Keratinocyte (primary cell): ENCODE measurements at regions not wholly inside any gene's neighbourhood (a gene's known extent, or its start where the extent isn't known, plus 50 kb on each side); places are given as distances from the start of the nearest gene placed in this dataset.

ENCODE experiments used
- DNase-seq: peaks from one replicate; pipeline ENCODE4 v3.0.0-alpha.2; 2011; ENCODE audit warnings: low read depth, missing footprints, low spot score
- FAIRE-seq: peaks from 2 replicates; lab custom pipeline; 2011; peaks lifted over from hg19 to GRCh38; lab: Jason Lieb, UNC
- H2AFZ ChIP-seq: 2 replicates; pipeline ENCODE4 v1.6.0; 2012; ENCODE audit warnings: low read length, control low read depth, inconsistent platforms; ENCODE audit not compliant: control insufficient read depth
- H3K27ac ChIP-seq: 2 replicates; pipeline ENCODE4 v1.5.1; 2011; ENCODE audit warnings: low read length; ENCODE audit not compliant: control insufficient read depth, insufficient read depth
- H3K27me3 ChIP-seq: 3 replicates; pipeline ENCODE4 v1.6.0; 2011; ENCODE audit warnings: low read length; ENCODE audit not compliant: control insufficient read depth, insufficient read depth; ENCODE audit errors: extremely low read depth
- H3K36me3 ChIP-seq, 2 experiments: 2 replicates in 1 of 2; 3 replicates in 1 of 2; pipeline ENCODE4 v1.5.1; 2011; ENCODE audit warnings: low read length in 2 of 2, mild to moderate bottlenecking in 1 of 2; ENCODE audit not compliant: control insufficient read depth in 2 of 2, insufficient read depth in 2 of 2; ENCODE audit errors: extremely low read depth in 1 of 2
- H3K4me1 ChIP-seq: 3 replicates; pipeline ENCODE4 v1.5.1; 2011; ENCODE audit warnings: low read length; ENCODE audit not compliant: control insufficient read depth, insufficient read depth; ENCODE audit errors: extremely low read depth
- H3K4me2 ChIP-seq: 3 replicates; pipeline ENCODE4 v1.6.0; 2011; ENCODE audit warnings: low read depth, low read length; ENCODE audit not compliant: control insufficient read depth, insufficient read depth; ENCODE audit errors: extremely low read depth
- H3K4me3 ChIP-seq, 3 experiments: fragments of 200-600 bp in 1 of 3; sonication (generic) in 1 of 3; 2 replicates in 2 of 3; 3 replicates in 1 of 3; pipeline ENCODE4 v1.5.1; 2011 to 2016; ENCODE audit warnings: low read length in 3 of 3, mild to moderate bottlenecking in 3 of 3, control low read depth in 2 of 3, inconsistent platforms in 1 of 3, low read depth in 1 of 3, mixed read lengths in 1 of 3, mixed run types in 1 of 3, moderate library complexity in 1 of 3; ENCODE audit not compliant: control insufficient read depth in 2 of 3, insufficient read depth in 2 of 3; ENCODE audit errors: extremely low read depth in 1 of 3
- H3K79me2 ChIP-seq: 2 replicates; pipeline ENCODE4 v1.6.0; 2012; ENCODE audit warnings: low read length; ENCODE audit not compliant: control insufficient read depth, insufficient read depth
- H3K9ac ChIP-seq: 3 replicates; pipeline ENCODE4 v1.6.0; 2011; ENCODE audit warnings: low read length; ENCODE audit not compliant: control insufficient read depth, insufficient read depth; ENCODE audit errors: extremely low read depth
- H3K9me1 ChIP-seq: 3 replicates; pipeline ENCODE4 v1.6.0; 2011; ENCODE audit warnings: low read length; ENCODE audit not compliant: control insufficient read depth, insufficient read depth; ENCODE audit errors: extremely low read depth
- H3K9me3 ChIP-seq: 2 replicates; pipeline ENCODE4 v1.5.1; 2012; ENCODE audit warnings: low read depth, low read length; ENCODE audit not compliant: control insufficient read depth
- H4K20me1 ChIP-seq: 3 replicates; pipeline ENCODE4 v1.6.0; 2011; ENCODE audit warnings: low read length; ENCODE audit not compliant: control insufficient read depth, insufficient read depth; ENCODE audit errors: extremely low read depth
- EZH2 ChIP-seq: IDR thresholded peaks from one replicate; pipeline ENCODE4 v1.6.1; 2012; ENCODE audit warnings: inconsistent platforms, mild to moderate bottlenecking, low read length, moderate library complexity
- dilution Hi-C: fragments of 300-500 bp; cut with MboI; formaldehyde crosslinking; loops from one replicate; pipeline ENCODE4 v1.7.0; 2020; ENCODE audit warnings: low sequenced_read_pairs; ENCODE audit not compliant: extremely low pct_ligation_motif_present
- TF ChIP-seq, protein P1 (sequence below), 3 experiments: IDR thresholded peaks in 1 of 3; conservative IDR thresholded peaks in 1 of 3; optimal IDR thresholded peaks in 1 of 3; 2 replicates in 2 of 3; 3 replicates in 1 of 3; pipeline versions ENCODE3 to v1.5.1; 2011; ENCODE audit warnings: low read length in 3 of 3, mild to moderate bottlenecking in 3 of 3, moderate library complexity in 2 of 3, control low read depth in 1 of 3, inconsistent platforms in 1 of 3; ENCODE audit not compliant: insufficient read depth in 2 of 3; ENCODE audit errors: extremely low read depth in 1 of 3

DNA sequence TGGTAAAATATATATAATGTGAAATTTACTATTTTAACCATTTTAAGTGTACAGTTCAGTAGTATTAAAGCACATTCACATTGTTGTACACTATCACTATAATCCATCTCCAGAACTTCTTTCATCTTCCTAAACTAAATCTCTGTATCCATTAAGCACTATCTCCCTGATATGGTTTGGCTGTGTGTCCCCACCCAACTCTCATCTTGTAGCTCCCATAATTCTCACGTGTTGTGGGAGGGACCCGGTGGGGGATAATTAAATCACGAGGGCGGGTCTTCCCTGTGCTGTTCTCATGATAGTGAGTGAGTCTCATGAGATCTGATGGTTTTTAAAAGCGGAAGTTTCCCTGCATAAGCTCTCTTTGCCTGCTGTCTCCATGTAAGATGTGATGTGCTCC, 178.9 kb upstream of the NABP1 start:
- no peaks in the 10 kb centered on the region for H3K79me2 ChIP-seq
- no peak overlapping the region for H3K4me3 ChIP-seq
- DNase-seq (no peak), FAIRE-seq (no peak)
- H2AFZ ChIP-seq = no peak overlapping the region
- no peak overlapping the region for H3K4me2 ChIP-seq
- H3K36me3 ChIP-seq = no peaks in the 10 kb centered on the region
- no peak overlapping the region for H3K27ac ChIP-seq
- TF ChIP-seq, protein P1, sequence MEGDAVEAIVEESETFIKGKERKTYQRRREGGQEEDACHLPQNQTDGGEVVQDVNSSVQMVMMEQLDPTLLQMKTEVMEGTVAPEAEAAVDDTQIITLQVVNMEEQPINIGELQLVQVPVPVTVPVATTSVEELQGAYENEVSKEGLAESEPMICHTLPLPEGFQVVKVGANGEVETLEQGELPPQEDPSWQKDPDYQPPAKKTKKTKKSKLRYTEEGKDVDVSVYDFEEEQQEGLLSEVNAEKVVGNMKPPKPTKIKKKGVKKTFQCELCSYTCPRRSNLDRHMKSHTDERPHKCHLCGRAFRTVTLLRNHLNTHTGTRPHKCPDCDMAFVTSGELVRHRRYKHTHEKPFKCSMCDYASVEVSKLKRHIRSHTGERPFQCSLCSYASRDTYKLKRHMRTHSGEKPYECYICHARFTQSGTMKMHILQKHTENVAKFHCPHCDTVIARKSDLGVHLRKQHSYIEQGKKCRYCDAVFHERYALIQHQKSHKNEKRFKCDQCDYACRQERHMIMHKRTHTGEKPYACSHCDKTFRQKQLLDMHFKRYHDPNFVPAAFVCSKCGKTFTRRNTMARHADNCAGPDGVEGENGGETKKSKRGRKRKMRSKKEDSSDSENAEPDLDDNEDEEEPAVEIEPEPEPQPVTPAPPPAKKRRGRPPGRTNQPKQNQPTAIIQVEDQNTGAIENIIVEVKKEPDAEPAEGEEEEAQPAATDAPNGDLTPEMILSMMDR (optimal IDR thresholded peaks at IDR 0.05 in 1 of 3, IDR thresholded peaks at IDR 0.05 in 1 of 3, conservative IDR thresholded peaks at IDR 0.05 in 1 of 3; ENCODE audit: extremely low read depth in 1 of 3, insufficient read depth in 2 of 3, low read length in 3 of 3) = no peak
- no peak for TF ChIP-seq EZH2
- no peaks in the 10 kb centered on the region for H3K9me1 ChIP-seq
- no peaks in the 10 kb centered on the region for H3K9me3 ChIP-seq
- no peaks in the 10 kb centered on the region for H3K27me3 ChIP-seq
- dilution Hi-C loops = no loop called here
- no peaks in the 10 kb centered on the region for H4K20me1 ChIP-seq
- peaks cover 11% of the 10 kb centered on the region for H3K4me1 ChIP-seq
- H3K9ac ChIP-seq = no peak overlapping the region

DNA sequence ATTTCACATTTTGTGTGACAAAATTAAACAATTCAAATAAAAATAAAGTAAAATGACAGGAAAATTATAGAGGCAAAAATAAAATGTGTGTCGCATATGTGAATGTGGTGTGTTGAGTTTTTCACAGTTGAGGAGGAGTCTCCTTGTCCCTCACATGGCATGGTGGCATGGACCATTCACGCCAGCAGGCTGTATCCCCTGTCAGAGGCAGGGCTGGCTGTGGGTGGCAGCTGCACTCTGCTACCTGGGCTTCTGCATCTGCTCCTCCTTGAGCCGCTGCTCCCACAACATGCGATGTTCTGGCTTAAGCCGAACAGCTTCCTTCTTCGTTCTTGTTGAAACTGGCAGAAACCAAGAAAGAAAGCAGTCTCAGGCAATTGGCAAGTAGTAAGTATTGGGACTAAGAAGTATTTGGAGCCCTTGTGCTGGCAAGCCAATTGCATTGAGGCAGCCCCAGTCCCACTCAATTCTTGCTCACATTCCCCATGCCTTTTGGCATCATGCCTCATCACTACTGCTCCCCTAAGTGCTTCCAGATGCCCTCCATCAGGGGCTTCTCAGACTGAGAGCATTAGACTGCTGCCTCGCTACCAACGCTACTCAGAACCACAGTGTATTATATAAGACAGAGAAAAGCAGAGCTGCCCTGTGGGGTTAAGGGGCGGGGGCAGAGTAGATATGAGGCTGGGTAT, 177.9 kb upstream of the NABP1 start:
- no peaks in the 10 kb centered on the region for H3K9me1 ChIP-seq
- no peaks in the 10 kb centered on the region for H3K9me3 ChIP-seq
- no peak overlapping the region for H3K9ac ChIP-seq
- DNase-seq (no peak), FAIRE-seq (no peak)
- no peak overlapping the region for H3K27ac ChIP-seq
- peak overlapping the region; percentile 20 for H2AFZ ChIP-seq
- no peaks in the 10 kb centered on the region for H3K27me3 ChIP-seq
- no peaks in the 10 kb centered on the region for H3K36me3 ChIP-seq
- H3K4me2 ChIP-seq = no peak overlapping the region
- peaks cover 11% of the 10 kb centered on the region for H3K4me1 ChIP-seq
- TF ChIP-seq, protein P1 (optimal IDR thresholded peaks at IDR 0.05 in 1 of 3, IDR thresholded peaks at IDR 0.05 in 1 of 3, conservative IDR thresholded peaks at IDR 0.05 in 1 of 3; ENCODE audit: extremely low read depth in 1 of 3, insufficient read depth in 2 of 3, low read length in 3 of 3) = no peak
- TF ChIP-seq EZH2 = no peak
- H3K4me3 ChIP-seq = no peak overlapping the region
- H4K20me1 ChIP-seq = no peaks in the 10 kb centered on the region
- dilution Hi-C loops = no loop called here
- no peaks in the 10 kb centered on the region for H3K79me2 ChIP-seq
